ENCODE measurements at regions not wholly inside any gene's neighbourhood (a gene's known extent, or its start where the extent isn't known, plus 50 kb on each side); places are given as distances from the start of the nearest gene placed in this dataset.
A peak's percentile ranks its signal among the peaks of the same experiment; 100 is the strongest.
"Not testable (repeated sequence)": the region's sequence is repeated elsewhere in the genome, so short reads cannot be mapped to it uniquely, and the experiment has no call there.

DNA sequence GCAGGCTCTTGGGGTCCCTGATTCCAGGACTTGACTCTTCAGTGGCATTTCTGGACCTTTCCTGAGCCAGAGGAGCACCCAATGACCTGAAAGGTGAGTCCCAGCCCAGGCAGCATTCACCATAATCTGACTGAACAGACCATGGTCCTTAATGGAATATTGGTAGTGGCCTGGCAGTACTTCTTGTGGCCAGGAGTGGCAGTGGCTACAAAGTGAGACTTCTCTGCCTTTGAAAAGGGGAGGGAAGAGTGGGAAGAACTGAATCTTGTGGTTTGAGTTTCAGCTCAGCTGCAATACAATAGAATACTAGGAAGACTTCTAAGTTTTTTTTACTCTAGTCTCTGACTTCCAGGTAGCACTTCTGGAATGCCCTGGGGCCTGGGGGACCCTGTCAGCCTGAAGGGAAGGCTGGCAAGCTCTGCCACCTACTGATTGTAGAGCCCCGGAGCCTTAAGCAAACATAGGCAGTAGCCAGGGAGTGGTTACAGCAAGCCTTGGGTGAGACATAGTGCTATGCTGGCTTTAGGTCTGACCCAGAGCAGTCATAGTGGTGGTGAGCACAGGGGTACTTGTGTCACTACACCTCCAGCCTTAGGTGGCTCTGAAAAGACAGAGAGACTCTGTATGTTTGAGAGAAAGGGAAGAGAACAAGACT, 674.2 kb upstream of the MANEA start:
- TF ChIP-seq, protein P1, sequence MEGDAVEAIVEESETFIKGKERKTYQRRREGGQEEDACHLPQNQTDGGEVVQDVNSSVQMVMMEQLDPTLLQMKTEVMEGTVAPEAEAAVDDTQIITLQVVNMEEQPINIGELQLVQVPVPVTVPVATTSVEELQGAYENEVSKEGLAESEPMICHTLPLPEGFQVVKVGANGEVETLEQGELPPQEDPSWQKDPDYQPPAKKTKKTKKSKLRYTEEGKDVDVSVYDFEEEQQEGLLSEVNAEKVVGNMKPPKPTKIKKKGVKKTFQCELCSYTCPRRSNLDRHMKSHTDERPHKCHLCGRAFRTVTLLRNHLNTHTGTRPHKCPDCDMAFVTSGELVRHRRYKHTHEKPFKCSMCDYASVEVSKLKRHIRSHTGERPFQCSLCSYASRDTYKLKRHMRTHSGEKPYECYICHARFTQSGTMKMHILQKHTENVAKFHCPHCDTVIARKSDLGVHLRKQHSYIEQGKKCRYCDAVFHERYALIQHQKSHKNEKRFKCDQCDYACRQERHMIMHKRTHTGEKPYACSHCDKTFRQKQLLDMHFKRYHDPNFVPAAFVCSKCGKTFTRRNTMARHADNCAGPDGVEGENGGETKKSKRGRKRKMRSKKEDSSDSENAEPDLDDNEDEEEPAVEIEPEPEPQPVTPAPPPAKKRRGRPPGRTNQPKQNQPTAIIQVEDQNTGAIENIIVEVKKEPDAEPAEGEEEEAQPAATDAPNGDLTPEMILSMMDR (IDR thresholded peaks at IDR 0.05) = no peak
- no peak for DNase-seq
- Histone ChIP-seq H3K4me3 (no peak overlapping the region), H3K4me1 (no peaks in the 10 kb centered on the region), H3K27me3 (no peaks in the 10 kb centered on the region), H3K9me3 (no peaks in the 10 kb centered on the region), H3K36me3 (no peaks in the 10 kb centered on the region), H3K27ac (no peak overlapping the region)
- intact Hi-C loops (cut with DNase I) = no loop called here
- no peak for ATAC-seq

DNA sequence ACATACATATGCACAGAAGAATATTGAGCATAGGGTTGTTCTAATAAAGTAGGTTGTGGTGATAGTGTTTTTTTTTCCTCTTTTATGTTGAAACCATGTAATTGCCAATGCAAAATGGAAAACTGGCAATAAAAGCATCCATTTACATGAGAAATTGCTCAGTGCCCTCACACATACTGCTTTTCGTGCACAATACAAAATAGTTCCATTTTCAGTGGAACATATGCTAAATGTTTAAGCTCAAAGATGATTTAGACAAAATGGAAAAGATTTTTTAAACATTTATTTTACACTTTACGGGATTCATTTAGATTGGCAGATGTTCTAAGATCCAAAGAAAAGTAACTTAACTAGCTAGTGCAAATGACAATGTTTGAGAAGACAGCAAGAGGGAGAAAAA, 678.1 kb upstream of the MANEA start:
- TF ChIP-seq, protein P1 (IDR thresholded peaks at IDR 0.05) = no peak
- H3K4me1 ChIP-seq = no peaks in the 10 kb centered on the region
- no peak for DNase-seq
- no peaks in the 10 kb centered on the region for H3K27me3 ChIP-seq
- no peak overlapping the region for H3K4me3 ChIP-seq
- H3K27ac ChIP-seq = no peak overlapping the region
- intact Hi-C loops (cut with DNase I) = no loop called here
- no peak for ATAC-seq
- H3K36me3 ChIP-seq = no peaks in the 10 kb centered on the region
- H3K9me3 ChIP-seq = no peaks in the 10 kb centered on the region

DNA sequence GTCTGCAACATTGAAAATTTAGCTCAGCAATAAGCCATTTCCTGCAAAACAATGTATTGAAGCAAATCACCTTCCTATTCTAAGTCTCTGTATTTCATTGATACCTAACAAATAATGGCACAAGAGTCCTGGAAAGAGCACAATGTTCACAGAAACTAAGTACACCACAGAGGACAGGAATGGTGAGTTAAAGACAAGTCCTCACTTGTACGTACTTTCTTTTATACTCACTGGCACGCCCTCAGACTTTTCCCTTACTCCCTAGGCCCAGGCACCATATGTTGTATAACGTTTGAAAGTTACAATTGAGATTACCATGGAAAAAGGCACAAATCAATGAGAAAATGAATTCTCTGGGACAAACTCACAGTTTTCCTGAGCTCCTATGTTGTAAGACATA, 683.0 kb upstream of the MANEA start:
- H3K4me1 ChIP-seq = no peaks in the 10 kb centered on the region

DNA sequence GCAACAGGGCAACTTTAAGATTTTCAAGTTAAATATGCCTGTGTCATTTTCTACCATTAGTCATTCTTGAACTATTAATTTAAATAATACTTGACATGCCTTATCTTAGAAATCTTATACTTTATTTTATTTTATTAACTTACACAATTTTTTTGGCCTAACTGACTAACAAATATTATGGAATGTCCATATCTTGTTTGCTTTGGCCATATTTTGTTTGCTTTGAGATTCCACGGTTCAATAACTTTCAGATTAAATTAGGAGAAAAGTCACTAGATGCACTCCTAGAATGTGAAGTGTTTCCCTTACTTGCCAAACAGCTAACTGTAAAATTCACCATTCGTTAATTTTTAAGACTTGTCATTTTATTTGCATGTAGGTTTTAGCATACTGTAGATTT, 684.0 kb upstream of the MANEA start:
- intact Hi-C loops (cut with DNase I) = no loop called here
- TF ChIP-seq, protein P1 (IDR thresholded peaks at IDR 0.05) = no peak
- Histone ChIP-seq H3K27ac (no peak overlapping the region), H3K9me3 (no peaks in the 10 kb centered on the region), H3K4me1 (no peaks in the 10 kb centered on the region), H3K27me3 (no peaks in the 10 kb centered on the region), H3K36me3 (no peaks in the 10 kb centered on the region), H3K4me3 (no peak overlapping the region)
- DNase-seq (no peak), ATAC-seq (no peak)

More for the DNA sequence above, 683.0 kb upstream of the MANEA start:
- Histone ChIP-seq H3K27me3 (no peaks in the 10 kb centered on the region), H3K36me3 (no peaks in the 10 kb centered on the region), H3K9me3 (no peaks in the 10 kb centered on the region), H3K4me3 (no peak overlapping the region), H3K27ac (no peak overlapping the region)
- TF ChIP-seq, protein P1 (IDR thresholded peaks at IDR 0.05) = no peak
- DNase-seq (no peak), ATAC-seq (no peak)
- intact Hi-C loops (cut with DNase I) = no loop called here

DNA sequence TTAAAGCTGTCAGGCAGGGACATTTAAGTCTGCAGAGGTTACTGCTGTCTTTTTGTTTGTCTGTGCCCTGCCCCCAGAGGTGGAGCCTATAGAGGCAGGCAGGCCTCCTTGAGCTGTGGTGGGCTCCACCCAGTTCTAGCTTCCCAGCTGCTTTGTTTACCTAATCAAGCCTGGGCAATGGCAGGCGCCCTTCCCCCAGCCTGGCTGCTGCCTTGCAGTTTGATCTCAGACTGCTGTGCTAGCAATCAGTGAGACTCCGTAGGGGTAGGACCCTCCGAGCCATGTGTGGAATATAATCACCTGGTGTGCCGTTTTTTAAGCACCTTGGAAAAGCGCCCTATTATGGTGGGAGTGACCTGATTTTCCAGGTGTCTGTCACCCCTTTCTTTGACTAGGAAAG, 703.5 kb upstream of the MANEA start:
- intact Hi-C loops (cut with DNase I) = not testable (repeated sequence)

DNA sequence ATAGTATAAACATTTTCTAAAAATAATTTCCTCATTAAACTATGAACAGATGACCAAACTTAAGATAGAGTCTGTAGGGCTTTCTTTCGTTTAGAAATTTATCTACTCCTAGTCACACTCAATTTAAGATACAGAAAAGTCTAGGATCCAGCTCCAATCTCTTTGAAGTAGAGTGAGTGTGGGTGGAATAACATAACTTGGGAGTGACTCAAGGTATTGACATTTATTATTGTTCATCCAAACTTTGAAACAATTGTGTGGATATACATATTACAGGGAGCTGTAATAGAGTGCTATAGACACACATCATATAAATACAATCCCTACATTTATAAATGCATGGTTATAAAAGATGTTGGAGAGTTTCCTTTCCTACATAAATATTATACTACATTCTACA, 715.2 kb upstream of the MANEA start:
- TF ChIP-seq, protein P1 (IDR thresholded peaks at IDR 0.05) = no peak
- no peaks in the 10 kb centered on the region for H3K27me3 ChIP-seq

More for the DNA sequence above, 703.5 kb upstream of the MANEA start:
- ATAC-seq, H3K27me3 ChIP-seq, H3K4me3 ChIP-seq, H3K27ac ChIP-seq, H3K4me1 ChIP-seq, H3K9me3 ChIP-seq, H3K36me3 ChIP-seq: not testable (repeated sequence)
- peak in 1 of 4 donors; percentile 44 for DNase-seq

More for the DNA sequence above, 715.2 kb upstream of the MANEA start:
- Histone ChIP-seq H3K27ac (no peak overlapping the region), H3K36me3 (no peaks in the 10 kb centered on the region), H3K9me3 (no peaks in the 10 kb centered on the region), H3K4me3 (no peak overlapping the region), H3K4me1 (no peaks in the 10 kb centered on the region)
- intact Hi-C loops (cut with DNase I) = no loop called here
- DNase-seq = no peak
- no peak for ATAC-seq
